Psoas muscle (tissue), 7 donors: ENCODE measurements at regions not wholly inside any gene's neighbourhood (a gene's known extent, or its start where the extent isn't known, plus 50 kb on each side); places are given as distances from the start of the nearest gene placed in this dataset.
"Not testable (repeated sequence)": the region's sequence is repeated elsewhere in the genome, so short reads cannot be mapped to it uniquely, and the experiment has no call there.

Source experiments
- ATAC-seq, 4 donors: fragments of 200-7000 bp; cut with Tn5 transposase; one replicate each; pipeline ENCODE4 v1.9.1; 2020; ENCODE audit warnings: moderate library complexity in 3 of 4, mild to moderate bottlenecking in 2 of 4
- DNase-seq, 2 donors: peaks; one replicate each; pipeline ENCODE4 v3.0.0-alpha.2; 2020
- H3K27ac ChIP-seq: fragments of 200-600 bp; one replicate; pipeline ENCODE4 v1.8.0; 2022
- H3K27me3 ChIP-seq, 3 donors: fragments of 200-600 bp in 1 of 3; one replicate each; pipeline versions ENCODE4 v1.6.1 to v1.8.0; 2013 to 2022; ENCODE audit warnings: low read length in 2 of 3, mild to moderate bottlenecking in 2 of 3, moderate library complexity in 1 of 3; ENCODE audit not compliant: insufficient read depth in 3 of 3
- H3K36me3 ChIP-seq, 2 donors: fragments of 200-600 bp in 1 of 2; one replicate each; pipeline versions ENCODE4 v1.6.1 to v1.8.0; 2013 to 2022; ENCODE audit warnings: low read depth in 1 of 2, mild to moderate bottlenecking in 1 of 2, moderate library complexity in 1 of 2; ENCODE audit not compliant: insufficient read depth in 1 of 2
- H3K4me1 ChIP-seq: fragments of 200-600 bp; one replicate; pipeline ENCODE4 v1.8.0; 2022
- H3K4me3 ChIP-seq: fragments of 200-600 bp; one replicate; pipeline ENCODE4 v1.8.0; 2022; ENCODE audit warnings: mild to moderate bottlenecking
- H3K9me3 ChIP-seq: fragments of 200-600 bp; one replicate; pipeline ENCODE4 v1.8.0; 2022
- WGBS, 3 donors: extraction: QIAGEN DNeasy Blood & Tissue Kit; methylation state at CpG; one replicate each; pipeline versions ENCODE4 v1.1.6 to v1.1.7; 2013; 5-methylcytosine and 5-hydroxymethylcytosine counted together
- intact Hi-C, 2 donors: fragments of 100-400 bp; cut with DNase I; formaldehyde crosslinking; loops; one replicate each; pipeline versions ENCODE4 v1.11.0 to v1.14.2; 2022
- TF ChIP-seq, protein P1 (sequence below): fragments of 200-600 bp; IDR thresholded peaks from one replicate; pipeline ENCODE4 v1.8.0; 2022; ENCODE audit warnings: antibody characterized with exemption
- donor health status: healthy with polysubstance abuse.
- donor health status: DM: no; HTN: no; CAD: no; lungs with moderate emphysema.
- donor health status: Bipolar disorder and iron deficiency.
- donor health status: healthy.
- donor health status: DM: yes; HTN: yes; CAD: no.
- donor health status: DM: no; HTN: no; CAD: no.
- donor health status: DM: yes; HTN: yes; CAD: no.

DNA sequence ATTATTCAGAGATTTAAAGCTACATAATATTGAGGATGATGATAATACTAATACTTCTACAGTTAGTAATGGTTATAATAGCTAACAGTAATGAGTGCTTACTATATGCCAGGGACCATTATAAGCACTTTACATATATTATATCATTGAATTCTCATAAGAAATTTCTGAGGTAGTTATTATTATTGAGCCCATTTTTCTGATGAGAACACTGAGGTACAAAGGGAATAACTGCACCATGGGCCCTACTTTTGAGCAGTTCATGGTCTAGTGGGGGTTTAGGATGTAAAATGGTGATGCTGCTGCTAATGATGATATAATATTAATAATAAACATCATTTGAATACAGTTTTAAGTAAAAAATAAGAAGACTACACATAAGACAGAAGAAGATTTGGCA, 64.2 kb upstream of the SPDL1 start:
- Histone ChIP-seq H3K27me3 (no peaks in the 10 kb centered on the region), H3K4me1 (no peaks in the 10 kb centered on the region), H3K9me3 (peaks cover 5% of the 10 kb centered on the region), H3K27ac (no peak overlapping the region), H3K4me3 (no peak overlapping the region), H3K36me3 (no peaks in the 10 kb centered on the region)
- no peak for DNase-seq
- no peak for ATAC-seq
- TF ChIP-seq, protein P1, sequence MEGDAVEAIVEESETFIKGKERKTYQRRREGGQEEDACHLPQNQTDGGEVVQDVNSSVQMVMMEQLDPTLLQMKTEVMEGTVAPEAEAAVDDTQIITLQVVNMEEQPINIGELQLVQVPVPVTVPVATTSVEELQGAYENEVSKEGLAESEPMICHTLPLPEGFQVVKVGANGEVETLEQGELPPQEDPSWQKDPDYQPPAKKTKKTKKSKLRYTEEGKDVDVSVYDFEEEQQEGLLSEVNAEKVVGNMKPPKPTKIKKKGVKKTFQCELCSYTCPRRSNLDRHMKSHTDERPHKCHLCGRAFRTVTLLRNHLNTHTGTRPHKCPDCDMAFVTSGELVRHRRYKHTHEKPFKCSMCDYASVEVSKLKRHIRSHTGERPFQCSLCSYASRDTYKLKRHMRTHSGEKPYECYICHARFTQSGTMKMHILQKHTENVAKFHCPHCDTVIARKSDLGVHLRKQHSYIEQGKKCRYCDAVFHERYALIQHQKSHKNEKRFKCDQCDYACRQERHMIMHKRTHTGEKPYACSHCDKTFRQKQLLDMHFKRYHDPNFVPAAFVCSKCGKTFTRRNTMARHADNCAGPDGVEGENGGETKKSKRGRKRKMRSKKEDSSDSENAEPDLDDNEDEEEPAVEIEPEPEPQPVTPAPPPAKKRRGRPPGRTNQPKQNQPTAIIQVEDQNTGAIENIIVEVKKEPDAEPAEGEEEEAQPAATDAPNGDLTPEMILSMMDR = no peak
- intact Hi-C loops = no loop called here

DNA sequence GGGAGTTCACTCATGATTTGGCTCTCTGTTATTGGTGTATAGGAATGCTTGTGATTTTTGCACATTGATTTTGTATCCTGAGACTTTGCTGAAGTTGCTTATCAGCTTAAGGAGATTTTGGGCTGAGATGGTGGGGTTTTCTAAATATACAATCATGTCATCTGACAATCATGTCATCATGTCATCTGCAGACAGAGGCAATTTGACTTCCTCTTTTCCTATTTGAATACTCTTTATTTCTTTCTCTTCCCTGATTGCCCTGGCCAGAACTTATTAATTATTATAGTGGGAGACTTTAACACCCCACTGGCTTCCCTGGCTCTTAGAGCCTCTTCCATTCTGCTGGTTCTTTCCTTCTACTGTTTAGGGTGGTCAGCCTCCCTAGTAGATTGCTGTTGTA, 64.8 kb upstream of the SPDL1 start:
- H3K4me1 ChIP-seq, DNase-seq, H3K9me3 ChIP-seq, H3K36me3 ChIP-seq, intact Hi-C loops, H3K27me3 ChIP-seq, H3K4me3 ChIP-seq, H3K27ac ChIP-seq, ATAC-seq: not testable (repeated sequence)

DNA sequence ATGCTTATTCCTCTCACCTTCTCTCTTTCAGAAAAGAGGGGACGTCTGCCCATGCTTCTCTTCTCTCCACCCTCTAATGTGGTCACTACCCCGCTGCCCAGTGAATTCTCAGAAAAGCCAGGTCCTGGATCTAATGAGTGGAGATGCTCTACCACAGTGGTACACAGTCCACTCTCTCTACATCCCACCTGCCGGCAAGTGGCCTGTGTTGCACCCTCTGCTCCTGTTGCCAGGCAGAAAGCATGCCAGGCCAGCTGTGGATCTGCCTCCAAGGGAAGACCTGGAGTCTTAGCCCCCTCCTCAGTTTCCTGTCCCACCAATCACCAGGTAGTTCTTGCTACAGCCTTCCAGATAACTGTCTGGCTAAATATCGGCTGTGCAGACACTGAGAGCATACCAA, 71.2 kb upstream of the SPDL1 start:
- intact Hi-C loops = no loop called here
- ATAC-seq (no peak), DNase-seq (no peak)
- Histone ChIP-seq H3K4me1 (no peaks in the 10 kb centered on the region), H3K4me3 (no peak overlapping the region), H3K9me3 (no peaks in the 10 kb centered on the region), H3K27me3 (no peaks in the 10 kb centered on the region), H3K27ac (no peak overlapping the region), H3K36me3 (no peaks in the 10 kb centered on the region)
- TF ChIP-seq, protein P1 = no peak
- 76 to 80% (median 79%) methylated on average over 4 of the region's 4 CpGs for WGBS, 3 donors

GRCh38 chr5:169511708-169512107, 71.9 kb upstream of the SPDL1 start:
- Histone ChIP-seq H3K4me3 (no peak overlapping the region), H3K27ac (no peak overlapping the region), H3K4me1 (no peaks in the 10 kb centered on the region), H3K9me3 (no peaks in the 10 kb centered on the region), H3K27me3 (no peaks in the 10 kb centered on the region), H3K36me3 (no peaks in the 10 kb centered on the region)
- DNase-seq = no peak
- ATAC-seq = no peak
- intact Hi-C loops = no loop called here
- TF ChIP-seq, protein P1 = no peak
- 49 to 64% (median 54%) methylated on average over 3 of the region's 3 CpGs for WGBS, 3 donors

DNA sequence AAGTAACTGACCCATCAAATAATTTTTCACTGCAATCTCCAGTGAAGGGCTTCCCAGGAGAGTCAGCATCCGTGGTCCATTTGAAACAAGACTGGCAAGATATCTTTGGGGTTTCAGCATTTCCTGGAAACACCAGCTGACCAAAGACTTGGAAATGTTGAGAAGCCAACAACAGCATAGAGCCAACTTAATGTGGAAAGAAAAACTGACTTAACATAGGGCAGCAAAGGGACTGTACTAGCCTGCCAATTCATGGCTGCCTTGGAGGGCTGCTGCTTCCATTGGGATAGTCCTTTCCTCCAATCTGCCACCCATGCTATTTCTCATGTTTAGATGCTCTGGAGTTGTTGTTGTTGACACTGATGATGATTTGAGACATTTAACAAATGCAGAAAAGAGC, 76.5 kb upstream of the SPDL1 start:
- TF ChIP-seq, protein P1 = no peak
- ATAC-seq (no peak), DNase-seq (no peak)
- 27 to 48% (median 32%) methylated on average over 1 of the region's 1 CpG for WGBS, 3 donors
- Histone ChIP-seq H3K4me1 (no peaks in the 10 kb centered on the region), H3K9me3 (no peaks in the 10 kb centered on the region), H3K27me3 (no peaks in the 10 kb centered on the region), H3K27ac (no peak overlapping the region), H3K4me3 (no peak overlapping the region), H3K36me3 (no peaks in the 10 kb centered on the region)
- intact Hi-C loops = no loop called here
